Neuronal stem cell (in vitro differentiated cells): ENCODE measurements at regions not wholly inside any gene's neighbourhood (a gene's known extent, or its start where the extent isn't known, plus 50 kb on each side); places are given as distances from the start of the nearest gene placed in this dataset.

Experiments used
- DNase-seq: peaks from one replicate; pipeline ENCODE4 v3.0.0-alpha.2; 2013; ENCODE audit warnings: low spot score
- H2AFZ ChIP-seq: one replicate; pipeline ENCODE4 v1.6.1; 2013; ENCODE audit warnings: mild to moderate bottlenecking, low read length, inconsistent platforms
- H2AK5ac ChIP-seq: 2 replicates; pipeline ENCODE4 v1.6.1; 2013; ENCODE audit warnings: low read depth, mild to moderate bottlenecking, inconsistent platforms, low read length, moderate library complexity, mixed read lengths
- H2BK120ac ChIP-seq: 2 replicates; pipeline ENCODE4 v1.6.1; 2013; ENCODE audit warnings: low read depth, mild to moderate bottlenecking, inconsistent platforms, low read length, moderate library complexity, mixed read lengths
- H2BK12ac ChIP-seq: one replicate; pipeline ENCODE4 v1.6.1; 2013; ENCODE audit warnings: low read length, inconsistent platforms
- H2BK15ac ChIP-seq: 2 replicates; pipeline ENCODE4 v1.6.1; 2013; ENCODE audit warnings: mild to moderate bottlenecking, low read length, inconsistent platforms, mixed read lengths
- H2BK5ac ChIP-seq: one replicate; pipeline ENCODE4 v1.6.1; 2013; ENCODE audit warnings: inconsistent platforms, mild to moderate bottlenecking, low read length, moderate library complexity
- H3K14ac ChIP-seq: one replicate; pipeline ENCODE4 v1.6.1; 2013; ENCODE audit warnings: low read length, inconsistent platforms
- H3K18ac ChIP-seq: 2 replicates; pipeline ENCODE4 v1.6.1; 2013; ENCODE audit warnings: low read length, inconsistent platforms
- H3K23ac ChIP-seq: 2 replicates; pipeline ENCODE4 v1.6.1; 2013; ENCODE audit warnings: low read depth, mild to moderate bottlenecking, mixed read lengths, low read length, inconsistent platforms; ENCODE audit not compliant: poor library complexity
- H3K27ac ChIP-seq: replicated peaks from 3 replicates; pipeline ENCODE4 v1.5.1; 2013; ENCODE audit warnings: low read length, inconsistent platforms
- H3K27me3 ChIP-seq, 3 experiments: 2 replicates each; pipeline ENCODE4 v1.6.1; 2013; ENCODE audit warnings: low read length in 3 of 3, mild to moderate bottlenecking in 2 of 3, inconsistent platforms in 1 of 3, low read depth in 1 of 3, mixed read lengths in 1 of 3, moderate library complexity in 1 of 3; ENCODE audit not compliant: control insufficient read depth in 3 of 3, insufficient read depth in 3 of 3
- H3K36me3 ChIP-seq, 2 donors: replicated peaks in 1 of 2; 2 replicates each; pipeline ENCODE4 v1.6.1; 2013; ENCODE audit warnings: low read length in 2 of 2; ENCODE audit not compliant: control insufficient read depth in 2 of 2, insufficient read depth in 2 of 2
- H3K4ac ChIP-seq: 2 replicates; pipeline ENCODE4 v1.6.1; 2013; ENCODE audit warnings: inconsistent platforms, mild to moderate bottlenecking, low read length, moderate library complexity
- H3K4me1 ChIP-seq, 2 donors: 1 replicate in 1 of 2; 2 replicates in 1 of 2; pipeline ENCODE4 v1.6.1; 2013; ENCODE audit warnings: low read length in 2 of 2, low read depth in 1 of 2; ENCODE audit not compliant: control insufficient read depth in 2 of 2, insufficient read depth in 1 of 2
- H3K4me2 ChIP-seq: one replicate; pipeline ENCODE4 v1.6.1; 2013; ENCODE audit warnings: mild to moderate bottlenecking, low read length, inconsistent platforms; ENCODE audit not compliant: insufficient read depth, poor library complexity, severe bottlenecking
- H3K4me3 ChIP-seq, 2 donors: 2 replicates each; pipeline ENCODE4 v1.5.1; 2013; ENCODE audit warnings: low read length in 2 of 2, mild to moderate bottlenecking in 2 of 2, inconsistent platforms in 1 of 2, moderate library complexity in 1 of 2
- H3K79me1 ChIP-seq: one replicate; pipeline ENCODE4 v1.6.1; 2013; ENCODE audit warnings: low read depth, mild to moderate bottlenecking, inconsistent platforms, low read length, moderate library complexity
- H3K9ac ChIP-seq: one replicate; pipeline ENCODE4 v1.6.1; 2013; ENCODE audit warnings: mild to moderate bottlenecking, low read depth, low read length, inconsistent platforms; ENCODE audit not compliant: poor library complexity
- H3K9me3 ChIP-seq, 2 donors: replicated peaks in 1 of 2; 2 replicates each; pipeline versions ENCODE3 to v1.6.1; 2013; ENCODE audit warnings: low read length in 2 of 2, mild to moderate bottlenecking in 2 of 2, inconsistent platforms in 1 of 2, low read depth in 1 of 2, mixed read lengths in 1 of 2, moderate library complexity in 1 of 2; ENCODE audit not compliant: control insufficient read depth in 2 of 2, insufficient read depth in 1 of 2
- H4K8ac ChIP-seq: one replicate; pipeline ENCODE4 v1.6.1; 2013; ENCODE audit warnings: low read depth, mild to moderate bottlenecking, inconsistent platforms, low read length, moderate library complexity
- H4K91ac ChIP-seq: one replicate; pipeline ENCODE4 v1.6.1; 2013; ENCODE audit warnings: low read length, low read depth, mild to moderate bottlenecking, inconsistent platforms; ENCODE audit not compliant: poor library complexity
- whole genome bisulfite sequencing, 2 donors: extraction: QIAGEN DNeasy Blood & Tissue Kit; methylation state at CpG; one replicate each; pipeline ENCODE4 v1.1.7; 2013; ENCODE audit warnings: missing lambda C conversion rate in 2 of 2, mixed read lengths in 1 of 2; ENCODE audit not compliant: insufficient read length in 2 of 2, insufficient replicate concordance in 1 of 2; ENCODE audit errors: extremely low coverage in 2 of 2; 5-methylcytosine and 5-hydroxymethylcytosine counted together

DNA sequence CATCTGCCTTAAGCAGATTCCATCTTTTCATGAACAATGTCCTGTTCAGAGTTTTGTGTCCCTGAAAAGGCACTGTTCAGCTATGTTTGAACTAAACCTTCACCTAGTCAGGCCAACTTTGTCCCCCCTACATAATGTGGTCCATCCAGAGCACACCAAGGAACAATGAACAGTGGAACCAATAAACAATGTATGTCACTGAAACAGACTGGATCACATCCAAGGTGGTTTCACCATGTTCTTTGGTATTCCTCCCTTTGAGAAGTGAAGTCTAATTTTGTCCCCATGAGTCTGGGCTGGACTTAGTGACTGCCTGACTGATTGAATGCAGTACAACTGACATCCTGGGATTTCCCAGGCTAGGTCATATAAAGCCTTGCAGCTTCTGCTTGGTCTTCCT is 174.5 kb downstream of the SLC24A2 start:
- Histone ChIP-seq H3K27ac (no peak overlapping the region), H2AFZ (no peak overlapping the region), H2BK120ac (no peak overlapping the region), H3K4me1 (no peaks in the 10 kb centered on the region), H2AK5ac (no peak overlapping the region), H2BK12ac (no peak overlapping the region), H3K27me3 (no peaks in the 10 kb centered on the region), H3K79me1 (no peaks in the 10 kb centered on the region), H2BK5ac (no peak overlapping the region), H3K18ac (no peak overlapping the region), H4K8ac (no peak overlapping the region), H2BK15ac (no peak overlapping the region), H3K23ac (no peak overlapping the region), H4K91ac (no peak overlapping the region), H3K4me2 (no peak overlapping the region), H3K14ac (no peak overlapping the region), H3K4me3 (no peak overlapping the region), H3K9me3 (no peaks in the 10 kb centered on the region), H3K36me3 (no peaks in the 10 kb centered on the region), H3K9ac (no peak overlapping the region), H3K4ac (no peak overlapping the region)
- no peak for DNase-seq

DNA sequence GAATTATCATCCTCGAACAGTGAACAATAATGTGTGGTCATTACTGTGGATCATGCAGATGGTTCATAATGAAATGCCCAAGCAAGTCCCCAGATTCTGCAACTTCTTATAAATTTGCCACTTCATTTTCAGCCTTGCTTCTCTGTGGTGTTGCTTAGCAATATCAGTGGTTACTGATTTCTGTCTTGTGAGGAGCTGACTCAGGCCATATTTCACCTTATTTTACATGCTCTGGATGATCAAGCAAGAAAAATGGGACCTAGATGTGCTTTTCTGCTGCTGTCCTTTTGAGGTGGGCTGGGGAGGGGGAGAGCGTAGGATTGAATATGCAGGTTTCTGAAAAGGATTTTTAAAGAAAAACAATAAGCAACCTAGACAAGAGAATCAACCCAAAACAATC is 188.3 kb downstream of the SLC24A2 start:
- H4K91ac ChIP-seq = no peak overlapping the region

DNA sequence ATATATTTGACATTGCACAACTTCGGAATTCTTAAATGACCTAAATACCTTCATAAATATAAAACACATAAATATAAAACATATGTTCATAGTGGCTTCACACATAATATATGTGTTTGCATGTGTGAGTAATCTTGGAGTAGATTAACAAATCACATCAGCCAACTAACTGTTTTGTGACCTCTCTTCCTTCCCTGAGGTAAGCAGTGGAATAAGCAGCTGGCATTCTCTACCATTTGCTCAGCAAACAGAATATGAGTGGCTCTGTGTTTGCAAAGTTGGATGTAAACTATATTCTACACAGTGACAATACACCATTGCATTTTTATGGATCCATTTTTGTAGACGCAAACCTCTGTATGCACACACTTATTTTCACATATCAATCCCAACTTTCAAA is 189.9 kb downstream of the ACER2 start:
- Histone ChIP-seq H3K79me1 (no peaks in the 10 kb centered on the region), H3K27ac (no peak overlapping the region), H4K91ac (no peak overlapping the region), H3K27me3 (no peaks in the 10 kb centered on the region), H2AFZ (no peak overlapping the region), H3K4me2 (no peak overlapping the region), H3K4me3 (no peak overlapping the region), H2BK15ac (no peak overlapping the region), H2BK120ac (no peak overlapping the region), H3K4ac (no peak overlapping the region), H2AK5ac (no peak overlapping the region), H3K36me3 (no peaks in the 10 kb centered on the region), H4K8ac (no peak overlapping the region), H3K4me1 (peaks cover 0 to 3% of the 10 kb centered on the region in 2 donors), H3K9me3 (no peaks in the 10 kb centered on the region), H2BK12ac (no peak overlapping the region), H3K23ac (no peak overlapping the region), H3K14ac (no peak overlapping the region), H2BK5ac (no peak overlapping the region), H3K18ac (no peak overlapping the region), H3K9ac (no peak overlapping the region)
- no peak for DNase-seq
- no CpG with 5 or more reads among the region's 2 CpGs for WGBS, 2 donors

More for the DNA sequence above, 188.3 kb downstream of the SLC24A2 start:
- Histone ChIP-seq H2AFZ (no peak overlapping the region), H3K4me1 (peaks cover 0 to 3% of the 10 kb centered on the region in 2 donors), H3K18ac (no peak overlapping the region), H3K9ac (no peak overlapping the region), H3K79me1 (no peaks in the 10 kb centered on the region), H2BK15ac (no peak overlapping the region), H2BK5ac (no peak overlapping the region), H3K4me2 (no peak overlapping the region), H3K36me3 (no peaks in the 10 kb centered on the region), H2BK12ac (no peak overlapping the region), H2BK120ac (no peak overlapping the region), H4K8ac (no peak overlapping the region), H3K4ac (no peak overlapping the region), H3K27me3 (no peaks in the 10 kb centered on the region), H3K4me3 (no peak overlapping the region), H2AK5ac (no peak overlapping the region), H3K27ac (no peak overlapping the region), H3K23ac (no peak overlapping the region), H3K14ac (no peak overlapping the region), H3K9me3 (no peaks in the 10 kb centered on the region)
- no peak for DNase-seq
- no CpG with 5 or more reads among the region's 2 CpGs for WGBS, 2 donors

DNA sequence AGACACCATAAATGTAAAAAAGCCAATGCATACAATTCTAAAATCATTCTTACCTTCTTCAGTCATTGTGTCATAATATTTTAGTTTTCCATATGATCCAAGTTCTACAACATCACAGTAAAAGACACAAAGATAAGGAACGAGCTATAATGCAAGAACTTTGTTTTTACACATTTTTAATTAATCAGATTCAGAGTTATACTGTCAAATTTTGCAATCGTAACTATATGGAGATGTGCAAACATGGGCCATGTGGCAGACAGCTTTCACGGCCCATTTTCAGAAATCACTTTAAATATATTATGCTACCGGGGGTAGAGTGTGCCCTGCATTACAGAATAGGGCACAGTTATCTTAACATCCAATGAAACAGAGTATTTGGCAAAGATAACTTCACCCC is 188.4 kb downstream of the ACER2 start:
- no peak overlapping the region for H2BK15ac ChIP-seq
- H2AFZ ChIP-seq = no peak overlapping the region
- H3K14ac ChIP-seq = no peak overlapping the region
- H3K4me1 ChIP-seq = peaks cover 0 to 3% of the 10 kb centered on the region in 2 donors
- no peaks in the 10 kb centered on the region for H3K27me3 ChIP-seq
- no peak overlapping the region for H2BK120ac ChIP-seq
- no peaks in the 10 kb centered on the region for H3K36me3 ChIP-seq
- H3K9ac ChIP-seq = no peak overlapping the region
- no peak overlapping the region for H3K18ac ChIP-seq
- H4K8ac ChIP-seq = no peak overlapping the region
- no CpG with 5 or more reads among the region's 4 CpGs for WGBS, 2 donors
- H3K79me1 ChIP-seq = no peaks in the 10 kb centered on the region
- no peak for DNase-seq
- no peak overlapping the region for H3K4me3 ChIP-seq
- H3K4ac ChIP-seq = no peak overlapping the region
- H4K91ac ChIP-seq = no peak overlapping the region
- no peak overlapping the region for H2BK12ac ChIP-seq
- H2BK5ac ChIP-seq = no peak overlapping the region
- H2AK5ac ChIP-seq = no peak overlapping the region
- H3K23ac ChIP-seq = no peak overlapping the region
- H3K27ac ChIP-seq = no peak overlapping the region
- no peak overlapping the region for H3K4me2 ChIP-seq
- H3K9me3 ChIP-seq = no peaks in the 10 kb centered on the region
